PFSK-1 (cell line): ENCODE measurements at regions not wholly inside any gene's neighbourhood (a gene's known extent, or its start where the extent isn't known, plus 50 kb on each side); places are given as distances from the start of the nearest gene placed in this dataset.

ENCODE experiments used
- FOXP2 ChIP-seq: optimal IDR thresholded peaks from 2 replicates; pipeline ENCODE3; 2011; ENCODE audit warnings: borderline replicate concordance, control low read depth, inconsistent platforms; ENCODE audit not compliant: insufficient read depth; ENCODE audit errors: extremely low read length, extremely low read depth
- POLR2AphosphoS5 ChIP-seq: IDR thresholded peaks from 2 replicates; pipeline ENCODE4 v1.6.1; 2012; ENCODE audit warnings: low read depth, mild to moderate bottlenecking, control low read depth, low read length, moderate library complexity
- SIN3A ChIP-seq: IDR thresholded peaks from 2 replicates; pipeline ENCODE4 v1.6.1; 2012; ENCODE audit warnings: mild to moderate bottlenecking, low read length, moderate library complexity, borderline replicate concordance; ENCODE audit not compliant: insufficient read depth
- TAF1 ChIP-seq: IDR thresholded peaks from 2 replicates; pipeline ENCODE4 v1.6.1; 2012; ENCODE audit warnings: low read length, control low read depth, borderline replicate concordance; ENCODE audit not compliant: insufficient read depth
- TF ChIP-seq, protein P1 (sequence below), 2 experiments: IDR thresholded peaks; 2 replicates each; pipeline versions ENCODE4 v1.6.1 to v1.8.0; 2011 to 2012; ENCODE audit warnings: low read depth in 2 of 2, low read length in 2 of 2, control low read depth in 1 of 2, inconsistent platforms in 1 of 2, mild to moderate bottlenecking in 1 of 2, moderate library complexity in 1 of 2; ENCODE audit not compliant: insufficient read depth in 1 of 2

- TF ChIP-seq FOXP2 (no peak), SIN3A (no peak), TAF1 (no peak), POLR2AphosphoS5 (no peak)
- TF ChIP-seq, protein P1, sequence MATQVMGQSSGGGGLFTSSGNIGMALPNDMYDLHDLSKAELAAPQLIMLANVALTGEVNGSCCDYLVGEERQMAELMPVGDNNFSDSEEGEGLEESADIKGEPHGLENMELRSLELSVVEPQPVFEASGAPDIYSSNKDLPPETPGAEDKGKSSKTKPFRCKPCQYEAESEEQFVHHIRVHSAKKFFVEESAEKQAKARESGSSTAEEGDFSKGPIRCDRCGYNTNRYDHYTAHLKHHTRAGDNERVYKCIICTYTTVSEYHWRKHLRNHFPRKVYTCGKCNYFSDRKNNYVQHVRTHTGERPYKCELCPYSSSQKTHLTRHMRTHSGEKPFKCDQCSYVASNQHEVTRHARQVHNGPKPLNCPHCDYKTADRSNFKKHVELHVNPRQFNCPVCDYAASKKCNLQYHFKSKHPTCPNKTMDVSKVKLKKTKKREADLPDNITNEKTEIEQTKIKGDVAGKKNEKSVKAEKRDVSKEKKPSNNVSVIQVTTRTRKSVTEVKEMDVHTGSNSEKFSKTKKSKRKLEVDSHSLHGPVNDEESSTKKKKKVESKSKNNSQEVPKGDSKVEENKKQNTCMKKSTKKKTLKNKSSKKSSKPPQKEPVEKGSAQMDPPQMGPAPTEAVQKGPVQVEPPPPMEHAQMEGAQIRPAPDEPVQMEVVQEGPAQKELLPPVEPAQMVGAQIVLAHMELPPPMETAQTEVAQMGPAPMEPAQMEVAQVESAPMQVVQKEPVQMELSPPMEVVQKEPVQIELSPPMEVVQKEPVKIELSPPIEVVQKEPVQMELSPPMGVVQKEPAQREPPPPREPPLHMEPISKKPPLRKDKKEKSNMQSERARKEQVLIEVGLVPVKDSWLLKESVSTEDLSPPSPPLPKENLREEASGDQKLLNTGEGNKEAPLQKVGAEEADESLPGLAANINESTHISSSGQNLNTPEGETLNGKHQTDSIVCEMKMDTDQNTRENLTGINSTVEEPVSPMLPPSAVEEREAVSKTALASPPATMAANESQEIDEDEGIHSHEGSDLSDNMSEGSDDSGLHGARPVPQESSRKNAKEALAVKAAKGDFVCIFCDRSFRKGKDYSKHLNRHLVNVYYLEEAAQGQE (IDR thresholded peaks at IDR 0.05; ENCODE audit: insufficient read depth in 1 of 2, low read depth in 2 of 2, low read length in 2 of 2): no peak
Measured at GRCh38 chr1:189678779-189679178, 798.9 kb downstream of the BRINP3 start.

DNA sequence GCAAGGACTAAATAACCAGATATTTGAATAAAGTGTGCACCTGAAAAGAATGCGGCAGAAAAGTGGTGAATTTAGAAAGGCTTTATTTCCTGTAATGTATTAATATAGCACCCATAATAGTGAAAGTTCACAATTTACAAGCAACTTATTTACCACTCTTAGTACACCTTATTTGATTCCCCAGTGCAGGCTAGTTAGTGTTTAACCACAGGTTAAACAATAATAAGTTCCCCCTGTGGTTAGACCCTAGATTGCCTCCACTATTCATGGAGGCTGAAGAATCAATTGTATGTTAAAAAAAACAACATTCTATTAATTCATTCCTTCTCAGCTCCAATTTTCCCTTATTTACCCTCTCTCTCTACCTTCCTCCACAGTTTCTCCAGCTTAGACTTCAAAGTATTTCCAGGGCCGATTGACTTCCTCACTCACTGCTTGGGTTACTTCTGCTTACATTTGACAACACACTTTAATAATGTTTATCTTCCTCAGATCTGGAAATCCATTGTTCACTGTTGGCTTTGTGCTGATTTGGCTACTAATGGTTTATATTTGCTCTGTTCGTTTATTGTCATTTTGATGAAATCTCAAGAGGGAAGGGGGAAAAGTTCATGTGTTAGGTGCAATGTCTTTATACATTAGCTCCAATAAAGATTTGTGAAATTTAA, 796.3 kb downstream of the BRINP3 start:
- TF ChIP-seq, protein P1 (IDR thresholded peaks at IDR 0.05; ENCODE audit: insufficient read depth in 1 of 2, low read depth in 2 of 2, low read length in 2 of 2): no peak
- TF ChIP-seq POLR2AphosphoS5 (no peak), SIN3A (no peak), FOXP2 (no peak), TAF1 (no peak)

DNA sequence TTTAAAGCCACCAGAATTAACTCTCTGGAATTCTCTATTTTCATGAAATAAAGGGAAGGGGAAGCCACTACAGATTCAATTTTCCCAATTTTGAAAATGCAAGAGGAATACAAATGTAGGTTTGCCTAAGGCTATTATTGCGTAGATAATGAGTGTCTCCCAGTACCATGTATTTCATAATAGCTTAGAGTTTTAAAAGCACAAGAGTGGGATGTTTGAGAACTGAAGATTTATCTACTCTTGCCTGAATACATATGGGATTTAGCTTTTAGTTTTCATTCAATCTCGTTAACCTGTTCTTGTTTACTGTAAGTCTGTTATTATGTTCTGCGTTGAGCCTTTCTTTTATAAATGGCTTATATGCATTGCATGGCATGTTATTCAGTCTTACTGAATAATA, 795.1 kb downstream of the BRINP3 start:
- TF ChIP-seq, protein P1 (IDR thresholded peaks at IDR 0.05; ENCODE audit: insufficient read depth in 1 of 2, low read depth in 2 of 2, low read length in 2 of 2): no peak
- no peak for TF ChIP-seq SIN3A
- TF ChIP-seq POLR2AphosphoS5: no peak
- no peak for TF ChIP-seq FOXP2
- no peak for TF ChIP-seq TAF1

DNA sequence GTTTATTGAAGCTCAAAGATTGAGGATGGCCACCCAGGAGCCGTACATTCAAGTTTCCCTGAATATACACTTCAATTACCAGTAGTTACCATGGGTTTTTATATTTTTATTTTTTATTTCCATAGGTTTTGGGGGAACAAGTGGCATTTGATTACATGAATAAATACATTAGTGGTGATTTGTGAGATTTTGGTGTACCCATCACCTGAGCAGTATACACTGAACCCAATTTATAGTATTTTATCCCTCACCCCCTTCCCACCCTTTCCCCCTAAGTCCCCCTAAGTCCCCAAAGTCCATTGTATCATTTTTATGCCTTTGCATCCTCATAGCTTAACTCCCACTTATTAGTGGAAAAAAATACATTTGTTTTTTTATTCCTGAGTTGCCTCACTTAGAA, 791.4 kb downstream of the BRINP3 start:
- TF ChIP-seq FOXP2: no peak
- TF ChIP-seq TAF1: no peak
- TF ChIP-seq POLR2AphosphoS5: no peak
- TF ChIP-seq, protein P1 (IDR thresholded peaks at IDR 0.05; ENCODE audit: insufficient read depth in 1 of 2, low read depth in 2 of 2, low read length in 2 of 2): no peak
- TF ChIP-seq SIN3A: no peak

DNA sequence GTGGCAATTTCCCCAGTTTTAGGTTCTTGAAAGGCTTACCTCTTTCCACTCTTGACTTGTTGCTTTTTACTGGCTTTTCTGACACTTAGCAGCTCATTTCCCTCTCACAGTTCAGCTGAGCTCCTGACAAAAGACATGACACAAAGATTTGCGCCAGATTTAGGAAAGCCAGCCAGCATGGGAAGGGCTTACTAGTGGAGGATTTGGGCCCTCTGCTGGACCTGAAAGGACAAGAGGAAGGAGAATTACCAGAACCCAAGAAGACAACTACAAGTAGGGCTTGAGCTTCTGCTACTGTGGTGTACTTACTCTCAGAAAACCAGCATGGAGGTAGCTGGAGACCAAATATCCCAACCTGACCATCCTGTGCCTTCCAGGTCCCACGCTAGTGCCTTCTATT, 784.5 kb downstream of the BRINP3 start:
- TF ChIP-seq POLR2AphosphoS5: no peak
- no peak for TF ChIP-seq SIN3A
- TF ChIP-seq, protein P1 (IDR thresholded peaks at IDR 0.05; ENCODE audit: insufficient read depth in 1 of 2, low read depth in 2 of 2, low read length in 2 of 2): no peak
- TF ChIP-seq FOXP2: no peak
